ENCODE measurements at regions not wholly inside any gene's neighbourhood (a gene's known extent, or its start where the extent isn't known, plus 50 kb on each side); places are given as distances from the start of the nearest gene placed in this dataset.

GRCh38 chr3:31022716-31023115, 128.3 kb upstream of the GADL1 start:
- TF ChIP-seq CTCF (IDR thresholded peaks at IDR 0.05; ENCODE audit: insufficient read depth, low read depth, low read length) = no peak
- TF ChIP-seq EZH2 (IDR thresholded peaks at IDR 0.05; ENCODE audit: insufficient read depth, low read length) = no peak
